Body of pancreas (tissue), 4 donors: ENCODE measurements at regions not wholly inside any gene's neighbourhood (a gene's known extent, or its start where the extent isn't known, plus 50 kb on each side); places are given as distances from the start of the nearest gene placed in this dataset.

ENCODE experiments used
- ATAC-seq: fragments of 150-250 bp; one replicate; pipeline ENCODE4 v1.9.1; 2016
- DNase-seq, 4 donors: peaks; one replicate each; pipeline ENCODE4 v3.0.0-alpha.2; 2019
- H3K27ac ChIP-seq, 4 donors: fragments of 200-600 bp; sonication (generic); 1 replicate in 3 of 4; 2 replicates in 1 of 4; pipeline versions ENCODE4 v1.5.1 to v1.6.1; 2016 to 2019; ENCODE audit warnings: mild to moderate bottlenecking in 1 of 4, mixed read lengths in 1 of 4, moderate library complexity in 1 of 4
- H3K27me3 ChIP-seq, 2 donors: fragments of 200-600 bp; sonication (generic); one replicate each; pipeline ENCODE4 v1.6.0; 2016; ENCODE audit warnings: mild to moderate bottlenecking in 1 of 2
- H3K36me3 ChIP-seq, 2 donors: fragments of 200-600 bp; sonication (generic); replicated peaks in 1 of 2; 2 replicates each; pipeline ENCODE4 v1.5.1; 2016; ENCODE audit warnings: low read depth in 2 of 2; ENCODE audit not compliant: insufficient read depth in 1 of 2
- H3K4me1 ChIP-seq: fragments of 200-600 bp; sonication (generic); one replicate; pipeline ENCODE4 v1.6.0; 2016
- H3K4me3 ChIP-seq, 2 donors: fragments of 200-600 bp; sonication (generic); 1 replicate in 1 of 2; 2 replicates in 1 of 2; pipeline ENCODE4 v1.5.1; 2016 to 2019
- H3K9me3 ChIP-seq, 3 donors: fragments of 200-600 bp; sonication (generic); 1 replicate in 2 of 3; 2 replicates in 1 of 3; pipeline ENCODE4 v1.5.1; 2016
- POLR2A ChIP-seq, 3 donors: fragments of 450-650 bp; IDR thresholded peaks; one replicate each; pipeline ENCODE4 v1.6.1; 2016; ENCODE audit warnings: antibody characterized with exemption in 3 of 3, mild to moderate bottlenecking in 2 of 3
- WGBS, 2 donors: methylation state at CpG; one replicate each; pipeline ENCODE4 v1.1.5; 2017; 5-methylcytosine and 5-hydroxymethylcytosine counted together
- intact Hi-C: fragments of 100-400 bp; cut with DNase I; formaldehyde crosslinking; loops from one replicate; pipeline ENCODE4 v1.15.1; 2023
- TF ChIP-seq, protein P1 (sequence below), 7 experiments: fragments of 450-650 bp in 4 of 7; fragments of 200-600 bp in 3 of 7; sonication (generic) in 3 of 7; IDR thresholded peaks; one replicate each; pipeline ENCODE4 v1.5.1; 2016 to 2019; ENCODE audit warnings: antibody characterized with exemption in 7 of 7

DNA sequence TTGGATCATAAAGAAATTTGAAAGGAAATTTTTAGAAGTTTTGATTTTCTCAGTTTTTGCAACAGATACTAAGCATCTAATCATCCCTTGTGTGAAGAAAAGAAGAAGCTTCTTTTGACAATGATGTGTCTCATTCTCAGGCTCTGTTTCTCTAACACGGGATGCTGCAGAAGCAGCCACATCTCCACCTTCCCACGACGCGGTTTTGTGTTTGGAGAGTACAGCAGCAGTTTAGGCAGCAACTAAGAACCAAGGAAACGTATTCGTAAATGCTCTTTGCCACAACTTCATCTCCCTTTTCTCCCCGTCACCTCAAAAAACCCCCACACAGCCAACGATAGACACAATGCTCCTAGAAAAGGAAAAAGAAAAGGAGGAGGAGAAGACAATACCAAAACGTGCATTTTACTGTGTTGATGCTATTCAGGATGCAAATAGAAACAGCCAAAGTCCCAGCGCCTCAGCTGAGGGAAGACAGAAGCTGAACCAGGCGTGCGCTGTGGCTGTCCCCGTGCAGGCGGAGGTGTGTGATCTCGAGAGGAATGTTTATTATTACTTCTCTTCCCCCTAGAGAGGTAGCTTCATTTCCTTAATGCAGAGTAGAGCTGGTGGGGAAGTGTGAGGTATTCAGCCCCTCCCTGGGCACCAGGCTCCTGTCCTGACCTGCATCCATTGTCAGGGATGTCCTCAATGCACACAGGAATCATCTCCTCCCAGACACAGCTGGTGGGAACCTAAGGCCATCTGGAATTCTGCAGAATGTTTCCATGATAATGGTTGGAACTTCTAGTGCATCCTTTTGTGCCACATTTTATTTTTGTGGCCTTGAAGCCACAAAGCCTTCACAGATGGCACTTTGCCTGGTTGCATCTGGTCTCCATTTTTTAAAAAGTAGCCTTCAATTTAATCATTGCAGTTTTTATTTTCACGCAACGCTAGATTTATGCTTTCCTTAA, 174.6 kb upstream of the KLF6 start:
- H3K27ac ChIP-seq = no peak overlapping the region
- H3K4me1 ChIP-seq = no peaks in the 10 kb centered on the region
- H3K36me3 ChIP-seq = no peaks in the 10 kb centered on the region
- WGBS, 2 donors = 58 to 59% methylated on average over 17 of the region's 17 CpGs
- no peaks in the 10 kb centered on the region for H3K27me3 ChIP-seq
- H3K9me3 ChIP-seq = no peaks in the 10 kb centered on the region
- no peak for ATAC-seq
- intact Hi-C loops = no loop called here
- TF ChIP-seq, protein P1, sequence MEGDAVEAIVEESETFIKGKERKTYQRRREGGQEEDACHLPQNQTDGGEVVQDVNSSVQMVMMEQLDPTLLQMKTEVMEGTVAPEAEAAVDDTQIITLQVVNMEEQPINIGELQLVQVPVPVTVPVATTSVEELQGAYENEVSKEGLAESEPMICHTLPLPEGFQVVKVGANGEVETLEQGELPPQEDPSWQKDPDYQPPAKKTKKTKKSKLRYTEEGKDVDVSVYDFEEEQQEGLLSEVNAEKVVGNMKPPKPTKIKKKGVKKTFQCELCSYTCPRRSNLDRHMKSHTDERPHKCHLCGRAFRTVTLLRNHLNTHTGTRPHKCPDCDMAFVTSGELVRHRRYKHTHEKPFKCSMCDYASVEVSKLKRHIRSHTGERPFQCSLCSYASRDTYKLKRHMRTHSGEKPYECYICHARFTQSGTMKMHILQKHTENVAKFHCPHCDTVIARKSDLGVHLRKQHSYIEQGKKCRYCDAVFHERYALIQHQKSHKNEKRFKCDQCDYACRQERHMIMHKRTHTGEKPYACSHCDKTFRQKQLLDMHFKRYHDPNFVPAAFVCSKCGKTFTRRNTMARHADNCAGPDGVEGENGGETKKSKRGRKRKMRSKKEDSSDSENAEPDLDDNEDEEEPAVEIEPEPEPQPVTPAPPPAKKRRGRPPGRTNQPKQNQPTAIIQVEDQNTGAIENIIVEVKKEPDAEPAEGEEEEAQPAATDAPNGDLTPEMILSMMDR (IDR thresholded peaks at IDR 0.05) = no peak
- no peak for TF ChIP-seq POLR2A (IDR thresholded peaks at IDR 0.05)
- H3K4me3 ChIP-seq = no peak overlapping the region
- no peak for DNase-seq

DNA sequence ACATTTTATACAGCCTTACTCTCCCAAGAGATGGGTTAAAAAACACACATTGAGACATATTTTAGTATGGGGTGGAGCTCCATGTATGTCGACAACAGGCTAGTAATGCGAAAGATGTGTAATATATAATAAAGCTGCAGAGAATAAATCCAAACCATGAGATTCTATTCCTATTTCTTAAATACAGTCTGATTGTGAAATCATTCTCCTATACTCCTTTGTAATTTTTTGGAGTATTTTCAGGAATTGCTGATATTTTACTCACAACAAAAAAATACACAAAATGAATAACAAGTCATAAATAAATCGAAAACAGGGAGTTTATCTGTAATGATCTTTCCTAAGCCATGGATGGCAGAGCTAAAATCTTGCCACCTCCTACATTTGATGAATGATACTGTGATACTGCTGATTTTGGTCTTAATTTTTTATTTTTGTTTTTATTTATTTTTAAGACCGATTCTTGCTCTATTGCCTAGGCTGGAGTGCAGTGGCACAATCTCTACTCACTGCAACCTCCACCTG, 173.5 kb upstream of the KLF6 start:
- ATAC-seq (no peak), DNase-seq (no peak)
- no peak overlapping the region for H3K27ac ChIP-seq
- intact Hi-C loops = no loop called here
- H3K4me3 ChIP-seq = no peak overlapping the region
- no peaks in the 10 kb centered on the region for H3K36me3 ChIP-seq
- H3K9me3 ChIP-seq = no peaks in the 10 kb centered on the region
- no peaks in the 10 kb centered on the region for H3K27me3 ChIP-seq
- H3K4me1 ChIP-seq = no peaks in the 10 kb centered on the region
- TF ChIP-seq POLR2A (IDR thresholded peaks at IDR 0.05) = no peak
- TF ChIP-seq, protein P1 (IDR thresholded peaks at IDR 0.05) = no peak
- 71 to 80% methylated on average over 4 of the region's 4 CpGs for WGBS, 2 donors

DNA sequence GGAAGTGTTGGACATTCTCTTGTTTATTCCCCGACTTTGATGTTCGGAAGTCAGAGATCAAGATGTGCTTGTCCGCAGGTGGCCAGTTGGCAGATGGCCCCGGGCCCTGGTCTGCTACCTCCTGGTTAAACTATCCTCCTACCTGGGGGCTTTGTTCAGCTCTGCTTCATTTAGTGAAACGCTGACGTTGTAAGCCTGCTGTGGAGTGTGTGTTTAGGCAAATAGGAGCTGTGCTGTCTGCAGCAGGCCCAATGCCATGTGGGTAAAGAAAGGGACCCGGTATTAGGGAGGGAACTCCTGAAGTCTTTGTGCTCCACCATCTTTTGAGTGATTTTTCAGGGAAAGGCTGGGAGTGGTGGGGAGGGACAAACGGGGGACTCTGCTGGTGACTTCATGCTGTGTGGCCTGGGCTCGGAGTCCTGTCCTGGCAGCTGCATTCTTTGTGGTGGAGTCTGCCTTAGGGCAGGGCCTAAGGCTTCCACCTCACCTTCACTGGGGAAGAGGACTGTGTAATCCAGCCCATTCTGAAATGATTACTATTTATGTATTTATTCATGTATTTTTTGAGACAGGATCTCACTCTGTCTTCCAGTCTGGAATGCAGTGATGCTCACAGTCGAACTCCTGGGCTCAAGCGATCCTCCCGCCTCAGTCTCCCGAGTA, 171.1 kb upstream of the KLF6 start:
- intact Hi-C loops = no loop called here
- Histone ChIP-seq H3K4me1 (peaks cover 7% of the 10 kb centered on the region), H3K9me3 (no peaks in the 10 kb centered on the region), H3K36me3 (no peaks in the 10 kb centered on the region), H3K27me3 (no peaks in the 10 kb centered on the region), H3K27ac (no peak overlapping the region), H3K4me3 (no peak overlapping the region)
- TF ChIP-seq, protein P1 (IDR thresholded peaks at IDR 0.05) = no peak
- no peak for TF ChIP-seq POLR2A (IDR thresholded peaks at IDR 0.05)
- no peak for DNase-seq
- 71 to 75% methylated on average over 13 of the region's 13 CpGs for WGBS, 2 donors
- no peak for ATAC-seq

DNA sequence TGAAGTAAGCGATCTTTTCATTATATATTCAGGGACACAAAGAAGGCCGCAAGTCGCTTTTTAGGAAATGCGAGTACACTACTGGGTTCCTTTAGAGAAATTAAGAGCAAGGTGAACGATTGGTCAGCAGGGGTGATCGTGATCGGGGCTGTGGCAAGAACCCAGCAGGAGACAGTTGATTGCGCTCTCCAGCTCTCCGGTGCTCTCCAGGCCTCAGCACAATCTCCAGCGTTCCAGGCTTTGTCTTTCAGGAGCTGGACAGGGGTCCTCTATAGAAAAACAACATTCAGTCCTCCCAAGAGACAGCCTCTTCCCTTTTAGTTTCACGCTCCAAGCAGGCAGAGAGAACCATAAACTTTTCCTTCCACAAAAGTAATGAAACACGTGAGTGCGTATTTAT, 170.5 kb upstream of the KLF6 start:
- 81 to 91% methylated on average over 13 of the region's 13 CpGs for WGBS, 2 donors
- Histone ChIP-seq H3K9me3 (no peaks in the 10 kb centered on the region), H3K27ac (no peak overlapping the region), H3K36me3 (no peaks in the 10 kb centered on the region), H3K27me3 (no peaks in the 10 kb centered on the region), H3K4me1 (peaks cover 7% of the 10 kb centered on the region), H3K4me3 (no peak overlapping the region)
- no peak for DNase-seq
- no peak for ATAC-seq
- intact Hi-C loops = no loop called here
- TF ChIP-seq, protein P1 (IDR thresholded peaks at IDR 0.05) = no peak
- no peak for TF ChIP-seq POLR2A (IDR thresholded peaks at IDR 0.05)
